HL-60/S4 treated with phorbol 12-myristate 13-acetate at 8.2 ng/mL for 4 days and 3 days (cell line): ENCODE measurements at regions not wholly inside any gene's neighbourhood (a gene's known extent, or its start where the extent isn't known, plus 50 kb on each side); places are given as distances from the start of the nearest gene placed in this dataset.

Experiments used
- in situ Hi-C: fragments of 300-500 bp; cut with MboI; formaldehyde crosslinking; loops from 2 replicates; pipeline ENCODE4 v1.15.0; 2022; ENCODE audit warnings: low sequenced_read_pairs

DNA sequence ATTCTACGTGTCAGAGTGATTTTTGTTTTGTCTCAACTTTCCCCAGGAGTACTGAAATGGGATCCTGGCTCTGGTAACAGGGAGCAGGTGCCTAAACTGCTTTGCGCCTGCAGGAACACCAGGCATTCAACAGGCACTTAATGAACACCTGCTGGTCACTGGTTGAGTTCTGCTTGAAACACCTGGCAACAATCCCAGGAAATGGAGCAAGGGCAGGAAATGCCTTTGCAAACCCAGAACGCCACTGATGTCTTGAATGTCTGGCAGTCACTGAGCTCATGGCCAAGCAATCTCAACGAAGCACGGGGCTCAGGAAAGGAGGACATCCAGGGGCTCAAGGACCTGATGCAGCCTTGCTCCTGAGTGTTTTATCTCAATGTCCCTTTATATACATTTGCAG lies 360.0 kb upstream of the RAB6C start:
- in situ Hi-C loops: no loop called here

- in situ Hi-C loops: no loop called here
These were observed 359.1 kb upstream of the RAB6C start for GRCh38 chr2:129620411-129620810.

DNA sequence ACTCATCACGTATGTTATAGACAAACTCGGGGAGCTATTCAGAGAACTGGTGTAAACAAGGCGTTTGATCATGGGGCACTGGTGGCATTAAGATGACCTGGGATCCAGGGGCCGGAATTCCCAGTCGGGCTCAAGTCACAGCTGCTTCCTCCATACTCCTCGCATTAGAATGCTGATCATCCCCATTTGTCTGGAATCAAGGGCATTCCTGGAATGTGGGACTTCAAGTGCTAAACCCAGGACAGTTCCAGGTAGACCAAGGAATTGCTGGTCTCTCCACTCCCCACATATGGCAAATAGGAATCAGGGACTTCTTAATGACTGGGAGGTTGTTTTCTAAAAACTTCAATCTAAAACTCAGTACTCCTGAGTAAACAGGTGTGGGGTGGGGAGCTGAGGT lies 355.7 kb upstream of the RAB6C start:
- in situ Hi-C loops: no loop called here

- in situ Hi-C loops: no loop called here
These were observed 352.0 kb upstream of the RAB6C start for GRCh38 chr2:129627437-129627836.

DNA sequence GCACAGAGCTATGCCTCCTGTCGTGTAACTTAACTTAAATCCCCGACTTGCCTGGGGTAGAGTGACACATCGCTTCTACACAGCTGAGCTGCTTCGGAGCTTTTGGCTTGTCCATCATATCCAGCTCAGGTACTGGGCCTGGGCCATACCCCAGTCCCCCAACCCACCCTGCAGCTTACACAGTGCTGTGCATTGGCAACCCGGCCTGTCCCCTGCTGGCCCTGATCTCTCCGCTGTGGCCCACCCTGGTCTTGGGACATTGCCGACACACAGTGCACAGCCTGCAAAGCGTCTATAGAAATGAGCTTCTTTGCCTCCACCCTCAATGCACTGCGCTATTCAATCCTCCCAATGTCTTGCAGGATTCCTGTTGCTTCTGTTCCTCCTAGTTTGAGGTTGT lies 342.8 kb upstream of the RAB6C start:
- in situ Hi-C loops: no loop called here

- in situ Hi-C loops: no loop called here
These were observed 338.1 kb upstream of the RAB6C start for GRCh38 chr2:129641371-129641770.

DNA sequence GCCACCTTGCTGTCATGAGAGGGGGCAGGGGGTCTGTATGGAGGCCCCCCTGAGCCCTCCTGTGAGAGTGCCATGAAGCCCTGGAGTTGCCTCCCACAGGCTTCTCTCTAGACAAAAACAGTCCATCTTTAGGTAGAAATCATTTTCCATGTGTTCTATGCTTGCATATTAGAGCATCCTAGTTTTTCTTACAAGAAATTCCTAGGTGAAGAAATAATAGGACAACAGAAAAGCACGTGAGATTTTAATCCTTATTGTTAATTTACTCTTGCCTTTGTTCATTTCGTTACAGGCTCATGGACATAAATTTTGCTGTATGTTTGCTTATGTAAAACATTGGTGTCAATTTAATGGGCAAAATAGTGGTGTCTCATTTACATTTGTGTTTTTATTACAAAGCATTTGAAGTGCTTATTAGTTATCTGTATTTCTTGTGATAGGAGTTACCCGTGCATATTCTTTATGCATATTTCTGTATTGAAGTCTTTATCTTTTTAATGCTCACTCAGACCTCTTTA lies 336.9 kb upstream of the RAB6C start:
- in situ Hi-C loops: no loop called here

GRCh38 chr2:129645335-129645734 lies 334.1 kb upstream of the RAB6C start:
- in situ Hi-C loops: no loop called here

DNA sequence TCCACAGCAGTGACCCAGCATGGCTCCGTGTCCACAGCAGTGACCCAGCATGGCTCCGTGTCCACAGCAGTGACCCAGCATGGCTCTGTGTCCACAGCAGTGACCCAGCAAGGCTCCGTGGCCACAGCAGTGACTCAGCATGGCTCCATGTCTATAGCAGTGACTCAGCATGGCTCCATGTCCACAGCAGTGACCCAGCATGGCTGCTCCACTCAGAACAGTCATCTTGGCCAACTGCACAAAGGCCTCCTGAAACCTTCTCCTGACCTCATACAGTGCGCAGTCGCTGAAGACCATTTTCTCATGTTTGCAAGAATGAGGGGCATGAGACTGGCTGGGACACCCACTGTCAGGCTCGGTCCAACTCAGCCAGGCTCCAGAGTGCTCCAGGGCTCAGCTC lies 333.4 kb upstream of the RAB6C start:
- in situ Hi-C loops: no loop called here

DNA sequence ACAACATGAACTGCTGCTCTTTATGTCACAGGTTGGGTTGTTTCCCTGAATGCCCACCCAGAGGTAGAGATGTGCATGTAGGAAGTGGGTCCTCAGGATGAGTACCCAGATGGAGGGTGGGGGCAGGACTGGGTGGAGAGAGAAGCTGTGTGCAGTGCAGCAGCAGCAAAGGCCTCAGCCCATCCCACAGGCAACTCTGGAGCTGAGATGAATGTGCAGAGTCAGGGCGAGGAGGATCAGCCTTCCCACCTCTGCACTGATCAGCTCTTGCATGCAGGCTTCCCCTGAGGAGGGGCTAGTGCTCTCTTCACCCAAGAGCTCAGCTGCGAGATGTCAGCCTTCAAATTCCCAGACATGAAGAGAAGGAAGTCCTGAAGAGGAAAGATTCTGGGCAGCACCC lies 326.2 kb upstream of the RAB6C start:
- in situ Hi-C loops: no loop called here

DNA sequence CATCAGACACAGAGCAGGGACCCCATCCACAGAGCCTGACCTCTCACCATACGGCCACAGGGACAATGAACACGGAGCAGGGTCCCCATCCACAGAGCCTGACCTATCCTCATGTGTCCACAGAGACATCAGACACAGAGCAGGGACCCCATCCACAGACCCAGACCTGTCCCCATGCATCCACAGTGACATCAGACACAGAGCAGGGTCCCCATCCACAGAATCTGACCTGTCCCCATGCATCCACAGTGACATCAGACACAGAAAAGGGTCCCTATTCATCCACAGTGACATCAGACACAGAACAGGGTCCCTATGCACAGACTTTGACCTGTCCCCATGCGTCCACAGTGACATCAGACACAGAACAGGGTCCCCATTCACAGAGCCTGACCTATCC lies 325.1 kb upstream of the RAB6C start:
- in situ Hi-C loops: no loop called here

GRCh38 chr2:129656081-129656598 lies 323.3 kb upstream of the RAB6C start:
- in situ Hi-C loops: no loop called here

DNA sequence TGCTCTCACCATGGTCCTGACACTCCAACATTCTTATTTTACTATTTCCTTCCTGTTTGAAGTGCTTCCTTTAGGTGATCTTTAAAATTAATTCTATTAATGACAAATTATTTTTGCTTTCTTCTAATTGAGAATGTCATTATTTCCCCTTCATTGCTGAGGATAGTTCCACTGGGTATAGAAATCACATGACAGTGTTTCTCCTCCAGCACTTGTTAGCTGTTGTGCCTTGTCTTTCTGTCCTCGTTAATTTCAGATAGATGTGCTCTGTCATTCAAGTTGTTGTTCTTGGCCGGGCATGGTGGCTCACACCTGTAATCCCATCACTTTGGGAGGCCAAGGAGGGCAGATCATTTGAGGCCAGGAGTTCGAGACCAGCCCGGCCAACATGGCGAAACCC lies 321.0 kb upstream of the RAB6C start:
- in situ Hi-C loops: no loop called here

GRCh38 chr2:129661935-129662334 lies 317.5 kb upstream of the RAB6C start:
- in situ Hi-C loops: no loop called here

DNA sequence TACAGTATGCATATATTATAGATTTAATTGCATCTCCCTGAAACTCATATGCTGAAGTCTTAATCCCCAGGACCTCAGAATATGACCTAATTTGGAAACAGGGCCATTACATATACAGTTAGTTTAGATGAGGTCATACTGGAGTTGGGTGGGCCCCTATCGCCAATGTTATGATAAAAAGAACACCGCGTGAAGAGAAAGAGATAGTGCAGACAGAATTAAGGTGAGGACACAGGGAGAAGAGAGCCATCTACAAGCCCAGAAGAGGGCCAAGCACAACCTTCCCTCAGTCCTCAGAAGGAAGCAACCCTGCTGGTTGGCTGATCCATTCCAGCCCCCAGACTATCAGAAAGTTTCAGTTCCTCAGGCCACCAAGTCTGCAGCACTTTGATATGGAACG lies 311.9 kb upstream of the RAB6C start:
- in situ Hi-C loops: no loop called here

DNA sequence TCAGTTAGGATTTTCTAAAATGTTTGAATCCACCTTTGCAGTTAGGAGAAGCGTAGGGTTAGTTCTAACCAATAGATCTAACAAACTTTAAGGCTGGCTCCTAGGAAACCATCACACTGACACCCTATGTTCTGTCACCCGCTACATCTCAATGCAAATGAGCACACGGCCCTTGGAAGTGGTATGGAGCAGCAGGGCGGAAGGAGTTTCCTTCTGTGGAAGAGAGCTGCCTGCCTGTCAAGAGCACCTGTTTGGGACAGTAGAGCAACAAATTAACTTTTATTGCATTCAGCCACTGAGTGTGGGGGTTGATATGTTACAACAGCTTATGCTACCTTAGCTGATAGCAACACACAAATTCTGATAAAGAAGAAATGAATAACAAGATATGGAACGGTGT lies 306.9 kb upstream of the RAB6C start:
- in situ Hi-C loops: no loop called here

GRCh38 chr2:129673234-129673633 lies 306.2 kb upstream of the RAB6C start:
- in situ Hi-C loops: no loop called here

DNA sequence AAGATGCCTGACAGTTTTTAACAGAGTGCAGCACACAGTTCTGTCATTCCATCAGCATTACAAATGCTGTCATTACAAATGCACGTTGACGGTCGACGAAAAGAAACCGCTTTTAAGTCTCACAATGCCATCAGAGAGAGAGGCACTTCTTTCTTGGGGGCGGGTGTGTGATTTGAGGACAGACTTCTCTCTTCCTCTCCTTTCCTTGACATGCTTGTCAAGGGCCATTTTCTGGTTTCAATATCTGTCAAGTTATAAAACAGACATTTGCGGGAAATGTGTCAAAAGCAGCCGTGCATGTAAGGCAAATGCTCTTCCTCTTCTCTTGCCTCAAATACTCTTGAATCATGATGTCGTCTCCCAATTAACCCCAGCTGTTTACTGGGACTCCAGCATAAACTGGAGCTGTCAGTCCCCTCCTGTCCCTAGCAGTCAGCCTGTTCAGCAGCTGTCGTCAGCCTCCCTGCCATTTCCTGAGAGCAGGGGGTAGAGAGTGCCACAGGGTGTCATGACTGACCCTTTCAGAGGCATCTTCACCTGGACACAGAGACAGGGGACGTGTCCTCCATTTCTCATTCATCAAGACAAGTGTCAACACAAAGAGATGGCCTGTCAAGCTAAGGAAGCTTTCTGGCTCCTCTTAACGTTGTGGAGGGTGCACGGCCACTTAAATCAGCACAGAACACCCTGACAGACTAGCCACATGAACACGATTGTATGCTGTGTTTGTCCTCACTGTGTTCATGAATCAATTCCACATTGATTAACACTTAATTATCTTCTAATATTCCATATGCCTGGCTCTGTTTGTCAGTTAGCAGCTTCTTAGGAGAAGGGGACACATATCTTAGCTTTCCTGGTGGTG lies 305.4 kb upstream of the RAB6C start:
- in situ Hi-C loops: no loop called here

GRCh38 chr2:129678751-129679150 lies 300.7 kb upstream of the RAB6C start:
- in situ Hi-C loops: no loop called here

DNA sequence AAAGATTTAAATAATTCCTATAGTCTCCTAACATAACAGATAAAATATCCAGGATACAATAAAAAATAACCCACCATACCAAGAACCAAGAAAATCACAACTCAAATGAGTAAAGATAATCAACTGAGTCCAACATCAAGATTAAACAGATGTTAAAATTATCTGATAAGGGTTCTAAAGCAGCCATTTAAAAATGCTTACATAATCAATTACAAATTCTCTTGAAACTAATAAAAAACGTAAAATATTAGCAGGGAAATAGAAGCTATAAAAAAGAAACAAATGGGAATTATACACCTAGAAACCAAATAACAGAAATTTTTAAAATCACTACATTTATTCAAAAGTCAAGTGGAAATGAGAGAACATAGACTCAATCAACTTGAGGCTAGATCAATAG lies 297.7 kb upstream of the RAB6C start:
- in situ Hi-C loops: no loop called here

DNA sequence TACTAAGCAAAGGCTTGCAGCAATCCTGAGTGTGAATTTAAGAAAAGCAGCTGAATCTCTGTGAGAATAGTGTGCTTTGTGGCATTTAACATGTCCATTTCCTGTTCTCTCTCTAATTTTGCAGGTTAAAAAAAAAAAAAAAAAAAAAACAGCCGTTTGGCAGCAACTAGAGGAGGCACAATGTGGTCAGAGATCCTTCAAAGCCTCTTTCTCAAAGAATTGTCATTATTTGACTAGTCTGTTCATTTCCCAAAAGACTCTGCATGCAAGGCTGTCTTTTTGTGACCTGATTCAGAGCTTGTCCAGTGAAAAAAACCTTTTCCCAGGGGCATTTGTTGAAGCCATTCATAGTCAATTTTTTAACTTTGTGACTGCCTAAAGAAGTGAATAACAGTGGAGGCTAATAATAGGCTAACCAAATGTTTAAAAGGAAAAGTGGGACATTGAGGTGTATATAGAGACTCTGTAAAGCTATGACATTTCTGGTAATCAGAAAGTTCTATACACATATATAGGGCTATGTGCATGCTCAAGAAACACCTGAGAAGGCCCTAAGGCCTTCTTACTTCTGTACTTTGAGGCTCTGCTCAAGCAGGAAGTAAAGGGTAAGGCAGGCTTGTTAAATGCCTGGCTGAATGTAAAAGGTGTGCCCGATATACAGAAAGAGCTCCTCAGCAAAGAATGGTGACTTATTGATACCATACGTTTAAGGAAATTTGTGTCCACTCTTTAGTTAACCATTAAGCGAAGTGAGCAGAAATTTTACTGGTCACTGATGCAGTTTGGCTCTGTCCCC lies 289.6 kb upstream of the RAB6C start:
- in situ Hi-C loops: no loop called here

DNA sequence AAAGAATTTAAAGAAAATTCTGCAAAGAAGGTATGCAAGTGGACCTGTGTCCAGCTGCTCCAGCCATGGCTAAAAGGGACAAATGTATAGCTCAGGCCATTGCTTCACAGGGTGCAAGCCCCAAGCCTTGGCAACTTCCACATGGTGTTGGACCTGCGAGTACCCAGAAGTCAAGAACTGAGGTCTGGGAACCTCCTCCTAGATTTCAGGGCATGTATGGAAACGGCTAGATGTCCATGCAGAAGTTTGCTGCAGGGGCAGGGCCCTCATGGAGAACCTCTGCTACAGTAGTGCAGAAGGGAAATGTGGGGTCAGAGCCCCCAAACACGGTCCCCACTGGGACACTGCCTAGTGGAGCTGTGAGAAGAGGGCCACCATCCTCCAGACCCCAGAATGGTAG lies 284.0 kb upstream of the RAB6C start:
- in situ Hi-C loops: no loop called here
